Stimulated activated naive CD4-positive, alpha-beta T cell treated with Interleukin-2 at 50 U/mL for 16 hours (primary cell): ENCODE measurements at regions not wholly inside any gene's neighbourhood (a gene's known extent, or its start where the extent isn't known, plus 50 kb on each side); places are given as distances from the start of the nearest gene placed in this dataset.

Experiments used
- DNase-seq: peaks from one replicate; lab custom pipeline; 2025; lab: John Stamatoyannopoulos, UW

- DNase-seq, result no peak
Measured at GRCh38 chr13:104769545-104769944, 1703.3 kb upstream of the SLC10A2 start.

- no peak for DNase-seq
Measured at GRCh38 chr13:104766319-104766718, 1700.1 kb upstream of the SLC10A2 start.

GRCh38 chr13:104764600-104764999 is 1698.4 kb upstream of the SLC10A2 start:
- DNase-seq, result no peak

- DNase-seq, result no peak
Measured at GRCh38 chr13:104759069-104759468, 1692.9 kb upstream of the SLC10A2 start.

- DNase-seq, result no peak
Measured at GRCh38 chr13:104757712-104758111, 1691.5 kb upstream of the SLC10A2 start.

GRCh38 chr13:104750377-104750776 is 1684.2 kb upstream of the SLC10A2 start:
- no peak for DNase-seq

- no peak for DNase-seq
Measured at GRCh38 chr13:104740641-104741222, 1674.5 kb upstream of the SLC10A2 start.

GRCh38 chr13:104737713-104738112 is 1671.5 kb upstream of the SLC10A2 start:
- DNase-seq, result no peak

GRCh38 chr13:104733427-104733826 is 1667.2 kb upstream of the SLC10A2 start:
- no peak for DNase-seq

GRCh38 chr13:104715111-104715510 is 1648.9 kb upstream of the SLC10A2 start:
- no peak for DNase-seq

GRCh38 chr13:104705031-104705750 is 1639.0 kb upstream of the SLC10A2 start:
- no peak for DNase-seq

GRCh38 chr13:104701591-104701990 is 1635.4 kb upstream of the SLC10A2 start:
- no peak for DNase-seq

GRCh38 chr13:104694397-104694796 is 1628.2 kb upstream of the SLC10A2 start:
- no peak for DNase-seq

- DNase-seq, result no peak
Measured at GRCh38 chr13:104693126-104693525, 1626.9 kb upstream of the SLC10A2 start.

- DNase-seq, result no peak
Measured at GRCh38 chr13:104691767-104692467, 1625.7 kb upstream of the SLC10A2 start.

- DNase-seq, result no peak
Measured at GRCh38 chr13:104686484-104686883, 1620.3 kb upstream of the SLC10A2 start.

- no peak for DNase-seq
Measured at GRCh38 chr13:104683789-104684188, 1617.6 kb upstream of the SLC10A2 start.

- DNase-seq, result no peak
Measured at GRCh38 chr13:104678161-104678560, 1611.9 kb upstream of the SLC10A2 start.

- DNase-seq, result no peak
Measured at GRCh38 chr13:104671901-104672300, 1605.7 kb upstream of the SLC10A2 start.

GRCh38 chr13:104657196-104657595 is 1591.0 kb upstream of the SLC10A2 start:
- no peak for DNase-seq

- no peak for DNase-seq
Measured at GRCh38 chr13:104650431-104650830, 1584.2 kb upstream of the SLC10A2 start.

- DNase-seq, result no peak
Measured at GRCh38 chr13:104648291-104648690, 1582.1 kb upstream of the SLC10A2 start.

GRCh38 chr13:104645786-104646185 is 1579.6 kb upstream of the SLC10A2 start:
- DNase-seq, result no peak
